ENCODE measurements at regions not wholly inside any gene's neighbourhood (a gene's known extent, or its start where the extent isn't known, plus 50 kb on each side); places are given as distances from the start of the nearest gene placed in this dataset.
A peak's percentile ranks its signal among the peaks of the same experiment; 100 is the strongest.
"Not testable (repeated sequence)": the region's sequence is repeated elsewhere in the genome, so short reads cannot be mapped to it uniquely, and the experiment has no call there.

DNA sequence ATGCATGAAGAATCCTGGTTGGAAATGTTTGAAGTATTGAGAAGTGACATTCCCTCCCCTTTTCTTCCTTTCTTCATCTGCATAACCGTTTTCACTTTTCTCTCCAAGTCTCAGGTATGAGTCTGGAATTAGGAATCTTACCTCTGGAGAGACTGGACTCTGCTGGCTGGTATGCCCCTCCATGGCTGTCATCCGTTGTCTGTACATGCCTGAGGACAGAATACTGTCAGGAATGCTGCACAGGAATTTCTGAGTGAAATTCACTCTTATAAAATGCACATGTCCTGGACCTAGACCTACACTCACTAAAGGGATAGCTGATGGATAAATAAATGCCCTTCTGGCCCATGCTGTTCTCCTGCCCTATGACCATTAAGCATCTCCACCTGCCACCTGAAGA lies 179.5 kb downstream of the MSN start:
- Histone ChIP-seq H3K9me3 (ENCODE audit: control insufficient read depth, insufficient read depth, low read length) (no peaks in the 10 kb centered on the region), H3K27ac (ENCODE audit: low read depth, low read length) (no peak overlapping the region), H3K27me3 (ENCODE audit: control insufficient read depth, insufficient read depth, low read length) (no peaks in the 10 kb centered on the region), H3K4me3 (ENCODE audit: low read depth, low read length) (no peak overlapping the region), H3K36me3 (ENCODE audit: control insufficient read depth, insufficient read depth, low read length) (no peaks in the 10 kb centered on the region), H3K4me1 (ENCODE audit: control insufficient read depth, insufficient read depth, low read length) (no peaks in the 10 kb centered on the region)
- no peak for DNase-seq (ENCODE audit: low read depth in 4 of 6, low spot score in 6 of 6)
- 44% methylated on average over 1 of the region's 2 CpGs for WGBS (ENCODE audit: insufficient coverage)

DNA sequence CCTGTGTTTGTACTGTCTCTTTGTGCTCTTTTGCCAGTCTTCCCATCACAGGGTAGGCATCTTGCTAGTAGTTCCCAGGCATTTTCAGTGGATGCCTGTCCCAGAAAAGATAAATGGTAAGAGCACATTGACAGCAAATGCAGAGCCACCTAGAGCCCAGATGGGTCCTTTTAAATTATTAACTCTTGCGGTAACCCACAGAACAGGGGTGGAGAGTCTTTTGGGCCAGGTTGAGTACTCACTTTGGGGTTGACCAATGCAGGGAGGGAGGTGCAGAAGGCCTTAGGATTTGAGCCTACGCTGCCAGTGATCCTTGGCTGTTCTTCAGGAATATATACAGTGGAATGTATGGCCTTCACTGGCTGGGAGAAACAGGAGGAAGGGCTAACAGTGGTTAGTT lies 173.8 kb downstream of the MSN start:
- DNase-seq (ENCODE audit: low read depth in 4 of 6, low spot score in 6 of 6): no peak
- no peaks in the 10 kb centered on the region for H3K36me3 ChIP-seq (ENCODE audit: control insufficient read depth, insufficient read depth, low read length)
- no peaks in the 10 kb centered on the region for H3K4me1 ChIP-seq (ENCODE audit: control insufficient read depth, insufficient read depth, low read length)
- WGBS (ENCODE audit: insufficient coverage): 94% methylated on average over 2 of the region's 2 CpGs
- no peaks in the 10 kb centered on the region for H3K9me3 ChIP-seq (ENCODE audit: control insufficient read depth, insufficient read depth, low read length)
- H3K27ac ChIP-seq (ENCODE audit: low read depth, low read length): no peak overlapping the region
- H3K4me3 ChIP-seq (ENCODE audit: low read depth, low read length): no peak overlapping the region
- H3K27me3 ChIP-seq (ENCODE audit: control insufficient read depth, insufficient read depth, low read length): no peaks in the 10 kb centered on the region

DNA sequence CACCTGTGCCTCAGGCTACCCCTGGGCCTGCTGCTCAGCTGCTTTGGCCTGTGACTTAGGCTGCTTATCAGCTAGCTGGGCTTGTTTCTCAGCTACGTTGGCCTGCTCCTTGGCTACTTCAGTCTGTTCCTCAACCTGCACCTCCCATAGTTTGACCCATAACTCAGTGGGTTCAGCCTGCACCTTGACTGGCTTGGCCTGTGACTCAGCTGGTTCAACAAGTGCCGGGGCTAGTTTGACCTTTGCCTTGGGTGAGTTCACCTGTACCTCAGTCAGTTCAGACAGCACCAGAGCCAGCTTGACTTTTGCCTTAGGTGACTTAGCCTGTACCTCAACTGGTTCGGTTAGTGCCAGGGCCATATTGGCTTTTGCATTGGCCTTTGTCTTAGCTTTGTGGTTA lies 171.2 kb downstream of the MSN start:
- WGBS (ENCODE audit: insufficient coverage): 81% methylated on average over 3 of the region's 3 CpGs
- Histone ChIP-seq H3K4me1 (ENCODE audit: control insufficient read depth, insufficient read depth, low read length) (no peaks in the 10 kb centered on the region), H3K4me3 (ENCODE audit: low read depth, low read length) (no peak overlapping the region), H3K9me3 (ENCODE audit: control insufficient read depth, insufficient read depth, low read length) (no peaks in the 10 kb centered on the region), H3K36me3 (ENCODE audit: control insufficient read depth, insufficient read depth, low read length) (no peaks in the 10 kb centered on the region), H3K27me3 (ENCODE audit: control insufficient read depth, insufficient read depth, low read length) (no peaks in the 10 kb centered on the region), H3K27ac (ENCODE audit: low read depth, low read length) (no peak overlapping the region)
- DNase-seq (ENCODE audit: low read depth in 4 of 6, low spot score in 6 of 6): no peak

DNA sequence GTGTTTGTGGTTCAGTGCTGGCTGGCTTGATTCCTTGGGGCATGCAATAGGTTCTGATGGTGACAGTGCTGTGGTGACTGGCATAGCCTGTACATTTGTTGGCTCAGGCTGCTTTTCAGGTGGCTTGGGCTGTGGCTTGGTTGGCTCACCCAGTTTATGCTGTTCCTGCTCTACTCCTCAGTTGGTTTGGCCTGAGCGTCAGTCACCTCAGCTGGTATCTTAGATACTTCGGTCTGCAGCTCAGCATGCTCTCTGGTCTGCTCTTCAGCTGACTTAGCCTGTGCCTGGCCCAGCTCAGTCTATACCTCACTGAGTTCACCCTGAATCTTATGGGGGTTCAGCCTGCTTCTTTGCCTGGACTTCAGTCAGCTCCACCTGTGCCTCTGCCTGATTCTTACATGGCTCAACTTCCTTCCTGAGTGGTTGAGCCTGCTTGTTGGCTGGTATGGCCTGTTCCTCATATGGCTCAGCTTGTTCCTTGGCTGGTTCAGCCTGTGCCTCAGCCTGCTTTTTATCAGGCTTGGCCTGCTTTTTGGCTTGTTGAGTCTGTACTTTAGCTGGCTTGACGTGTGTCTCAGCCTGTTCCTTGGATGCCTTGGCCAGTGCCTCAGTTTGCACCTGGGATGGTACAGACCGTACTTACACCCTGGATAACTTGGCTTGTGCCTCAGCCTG lies 170.6 kb downstream of the MSN start:
- no peak overlapping the region for H3K27ac ChIP-seq (ENCODE audit: low read depth, low read length)
- H3K27me3 ChIP-seq (ENCODE audit: control insufficient read depth, insufficient read depth, low read length): no peaks in the 10 kb centered on the region
- no peak overlapping the region for H3K4me3 ChIP-seq (ENCODE audit: low read depth, low read length)
- H3K9me3 ChIP-seq (ENCODE audit: control insufficient read depth, insufficient read depth, low read length): no peaks in the 10 kb centered on the region
- no peak for DNase-seq (ENCODE audit: low read depth in 4 of 6, low spot score in 6 of 6)
- H3K36me3 ChIP-seq (ENCODE audit: control insufficient read depth, insufficient read depth, low read length): no peaks in the 10 kb centered on the region
- no peaks in the 10 kb centered on the region for H3K4me1 ChIP-seq (ENCODE audit: control insufficient read depth, insufficient read depth, low read length)
- 78% methylated on average over 4 of the region's 4 CpGs for WGBS (ENCODE audit: insufficient coverage)

DNA sequence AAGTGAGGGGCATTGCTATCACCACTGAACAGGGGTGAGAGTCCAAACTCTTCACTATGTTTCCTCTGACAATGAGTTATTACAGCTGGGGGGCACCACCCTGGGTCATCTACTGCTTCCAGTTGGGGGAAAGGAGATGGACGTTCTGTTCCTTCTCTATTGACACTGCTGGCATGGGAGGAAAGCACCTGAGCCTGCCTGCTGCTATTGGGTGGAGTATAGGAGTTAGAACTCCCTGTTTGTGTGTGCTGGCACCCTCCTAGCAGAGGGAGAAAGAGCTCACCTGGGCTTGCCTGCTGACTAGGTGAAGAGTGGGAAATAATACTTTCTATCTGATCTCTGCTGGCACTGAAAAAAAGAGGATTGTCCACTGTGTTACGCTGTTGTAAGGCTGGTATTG lies 163.8 kb downstream of the MSN start:
- Histone ChIP-seq H3K36me3 (ENCODE audit: control insufficient read depth, insufficient read depth, low read length) (no peaks in the 10 kb centered on the region), H3K27ac (ENCODE audit: low read depth, low read length) (no peak overlapping the region), H3K27me3 (ENCODE audit: control insufficient read depth, insufficient read depth, low read length) (no peaks in the 10 kb centered on the region), H3K4me3 (ENCODE audit: low read depth, low read length) (no peak overlapping the region), H3K9me3 (ENCODE audit: control insufficient read depth, insufficient read depth, low read length) (no peaks in the 10 kb centered on the region), H3K4me1 (ENCODE audit: control insufficient read depth, insufficient read depth, low read length) (no peaks in the 10 kb centered on the region)
- DNase-seq (ENCODE audit: low read depth in 4 of 6, low spot score in 6 of 6): no peak
- 30% methylated on average over 1 of the region's 2 CpGs for WGBS (ENCODE audit: insufficient coverage)

DNA sequence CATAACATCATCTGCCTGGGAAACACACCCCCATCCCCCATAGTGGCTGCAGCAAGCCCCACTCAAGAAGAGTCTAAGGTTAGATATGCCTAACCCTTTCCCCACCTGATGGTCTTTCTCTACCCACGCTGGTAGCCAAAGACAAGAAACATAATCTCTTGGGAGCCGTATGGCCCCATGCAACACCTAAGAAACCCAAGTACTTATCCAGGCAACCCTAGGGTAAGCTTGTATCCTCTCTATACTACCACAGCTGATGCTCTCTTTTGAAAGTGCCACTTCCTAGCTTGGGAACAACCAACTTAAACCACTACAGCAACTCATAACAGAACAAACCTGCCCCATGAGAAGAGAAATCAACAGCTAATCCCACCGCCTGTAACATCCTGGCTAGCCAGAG lies 161.1 kb downstream of the MSN start:
- Histone ChIP-seq H3K4me1 (ENCODE audit: control insufficient read depth, insufficient read depth, low read length) (no peaks in the 10 kb centered on the region), H3K36me3 (ENCODE audit: control insufficient read depth, insufficient read depth, low read length) (no peaks in the 10 kb centered on the region), H3K9me3 (ENCODE audit: control insufficient read depth, insufficient read depth, low read length) (no peaks in the 10 kb centered on the region), H3K27ac (ENCODE audit: low read depth, low read length) (no peak overlapping the region), H3K4me3 (ENCODE audit: low read depth, low read length) (no peak overlapping the region), H3K27me3 (ENCODE audit: control insufficient read depth, insufficient read depth, low read length) (no peaks in the 10 kb centered on the region)
- no peak for DNase-seq (ENCODE audit: low read depth in 4 of 6, low spot score in 6 of 6)
- WGBS (ENCODE audit: insufficient coverage): 83% methylated on average over 3 of the region's 3 CpGs

DNA sequence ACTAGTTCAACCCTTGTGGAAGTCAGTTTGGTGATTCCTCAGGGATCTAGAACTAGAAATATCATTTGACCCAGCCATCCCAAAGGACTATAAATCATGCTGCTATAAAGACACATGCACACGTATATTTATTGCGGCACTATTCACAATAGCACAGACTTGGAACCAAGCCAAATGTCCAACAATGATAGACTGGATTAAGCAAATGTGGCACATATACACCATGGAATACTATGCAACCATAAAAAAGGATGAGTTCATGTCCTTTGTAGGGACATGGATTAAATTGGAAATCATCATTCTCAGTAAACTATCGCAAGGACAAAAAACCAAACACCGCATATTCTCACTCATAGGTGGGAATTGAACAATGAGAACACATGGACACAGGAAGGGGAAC lies 157.8 kb downstream of the MSN start:
- not testable (repeated sequence) for DNase-seq (ENCODE audit: low read depth in 4 of 6, low spot score in 6 of 6); H3K9me3 ChIP-seq (ENCODE audit: control insufficient read depth, insufficient read depth, low read length); H3K27ac ChIP-seq (ENCODE audit: low read depth, low read length); H3K4me1 ChIP-seq (ENCODE audit: control insufficient read depth, insufficient read depth, low read length); H3K36me3 ChIP-seq (ENCODE audit: control insufficient read depth, insufficient read depth, low read length); H3K27me3 ChIP-seq (ENCODE audit: control insufficient read depth, insufficient read depth, low read length); H3K4me3 ChIP-seq (ENCODE audit: low read depth, low read length)
- no CpG with 5 or more reads among the region's 4 CpGs for WGBS (ENCODE audit: insufficient coverage)

DNA sequence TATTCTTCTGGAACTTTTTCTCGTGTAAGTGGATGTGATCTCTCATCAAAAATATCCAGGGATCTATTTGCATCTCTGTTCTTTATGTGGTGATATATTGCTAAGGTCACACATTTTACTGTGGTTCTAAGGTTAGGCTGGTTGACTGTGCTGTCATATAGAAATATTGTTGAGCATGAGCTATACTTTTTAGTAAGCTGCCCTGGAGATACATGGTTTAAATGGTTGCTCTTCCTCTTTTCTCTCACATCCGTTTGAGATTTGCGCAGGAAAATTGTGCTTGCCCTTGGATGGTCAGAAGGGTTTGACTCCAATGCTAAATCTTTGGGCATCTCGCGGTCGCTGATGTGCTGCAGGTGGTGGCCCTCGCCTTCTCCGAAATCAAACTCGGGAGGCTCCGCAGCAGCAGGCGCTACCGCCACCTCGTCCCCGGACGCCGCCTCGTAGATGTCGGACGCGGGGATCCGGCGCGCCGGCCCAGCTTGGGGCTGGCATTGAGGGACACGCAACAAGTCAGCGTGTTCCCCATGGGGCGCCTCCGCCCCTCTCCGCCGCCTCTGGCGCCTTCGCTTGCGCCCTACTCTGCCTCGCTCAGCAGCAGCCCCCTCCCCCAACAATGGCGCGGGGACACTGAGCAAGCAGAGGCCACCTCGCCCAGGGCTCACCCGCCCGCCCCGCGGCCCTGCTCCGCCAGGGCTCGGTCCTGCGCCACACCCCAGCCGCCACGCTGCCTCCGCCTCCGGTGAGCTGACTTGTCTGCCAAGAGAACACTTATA lies 154.5 kb downstream of the MSN start:
- Histone ChIP-seq H3K27me3 (ENCODE audit: control insufficient read depth, insufficient read depth, low read length) (no peaks in the 10 kb centered on the region), H3K9me3 (ENCODE audit: control insufficient read depth, insufficient read depth, low read length) (no peaks in the 10 kb centered on the region), H3K36me3 (ENCODE audit: control insufficient read depth, insufficient read depth, low read length) (no peaks in the 10 kb centered on the region), H3K27ac (ENCODE audit: low read depth, low read length) (no peak overlapping the region), H3K4me1 (ENCODE audit: control insufficient read depth, insufficient read depth, low read length) (no peaks in the 10 kb centered on the region), H3K4me3 (ENCODE audit: low read depth, low read length) (peak overlapping the region; percentile 4)
- DNase-seq (ENCODE audit: low read depth in 4 of 6, low spot score in 6 of 6): peak in 2 of 6 donors; percentile 10 to 11
- 27% methylated on average over 43 of the region's 48 CpGs for WGBS (ENCODE audit: insufficient coverage)

DNA sequence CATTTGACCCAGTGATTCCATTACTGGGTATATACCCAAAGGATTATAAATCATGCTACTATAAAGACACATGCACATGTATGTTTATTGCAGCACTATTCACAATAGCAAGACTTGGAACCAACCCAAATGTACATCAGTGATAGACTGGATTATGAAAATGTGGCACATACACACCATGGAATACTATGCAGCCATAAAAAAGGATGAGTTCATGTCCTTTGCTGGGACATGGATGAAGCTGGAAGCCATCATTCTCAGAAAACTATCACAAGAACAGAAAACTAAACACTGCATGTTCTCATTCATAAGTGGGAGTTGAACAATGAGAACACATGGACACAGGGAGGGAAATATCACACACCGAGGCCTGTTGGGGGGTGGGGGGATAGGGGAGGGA lies 152.5 kb downstream of the MSN start:
- WGBS (ENCODE audit: insufficient coverage): no CpG with 5 or more reads among the region's 1 CpG
- not testable (repeated sequence) for DNase-seq (ENCODE audit: low read depth in 4 of 6, low spot score in 6 of 6); H3K4me1 ChIP-seq (ENCODE audit: control insufficient read depth, insufficient read depth, low read length); H3K27me3 ChIP-seq (ENCODE audit: control insufficient read depth, insufficient read depth, low read length); H3K4me3 ChIP-seq (ENCODE audit: low read depth, low read length); H3K9me3 ChIP-seq (ENCODE audit: control insufficient read depth, insufficient read depth, low read length); H3K27ac ChIP-seq (ENCODE audit: low read depth, low read length); H3K36me3 ChIP-seq (ENCODE audit: control insufficient read depth, insufficient read depth, low read length)

DNA sequence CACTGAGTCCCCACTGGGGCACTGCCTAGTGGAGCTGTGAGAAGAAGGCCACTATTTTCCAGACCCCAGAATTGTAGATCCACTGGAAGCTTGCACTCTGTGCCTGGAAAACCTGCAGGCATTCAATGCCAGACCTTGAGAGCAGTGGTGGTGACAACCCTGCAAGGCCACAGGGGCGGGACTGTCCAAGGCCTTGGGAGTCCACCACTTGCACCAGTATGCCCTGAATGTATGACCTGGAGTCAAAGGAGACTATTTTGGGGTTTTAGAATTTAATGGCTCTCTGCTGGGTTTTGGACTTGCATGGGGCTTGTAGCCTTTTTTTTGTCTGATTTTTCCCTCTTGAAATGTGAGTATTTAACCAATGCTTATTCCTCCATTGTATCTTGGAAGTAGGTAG lies 145.8 kb downstream of the MSN start:
- Histone ChIP-seq H3K4me1 (ENCODE audit: control insufficient read depth, insufficient read depth, low read length) (no peaks in the 10 kb centered on the region), H3K27me3 (ENCODE audit: control insufficient read depth, insufficient read depth, low read length) (no peaks in the 10 kb centered on the region), H3K27ac (ENCODE audit: low read depth, low read length) (no peak overlapping the region), H3K36me3 (ENCODE audit: control insufficient read depth, insufficient read depth, low read length) (no peaks in the 10 kb centered on the region), H3K9me3 (ENCODE audit: control insufficient read depth, insufficient read depth, low read length) (peaks cover 2% of the 10 kb centered on the region), H3K4me3 (ENCODE audit: low read depth, low read length) (no peak overlapping the region)
- WGBS (ENCODE audit: insufficient coverage): 29% methylated on average over 1 of the region's 1 CpG
- no peak for DNase-seq (ENCODE audit: low read depth in 4 of 6, low spot score in 6 of 6)

Data from spinal cord (tissue), 9 donors.